ENCODE measurements at regions not wholly inside any gene's neighbourhood (a gene's known extent, or its start where the extent isn't known, plus 50 kb on each side); places are given as distances from the start of the nearest gene placed in this dataset.
"Not testable (repeated sequence)": the region's sequence is repeated elsewhere in the genome, so short reads cannot be mapped to it uniquely, and the experiment has no call there.

DNA sequence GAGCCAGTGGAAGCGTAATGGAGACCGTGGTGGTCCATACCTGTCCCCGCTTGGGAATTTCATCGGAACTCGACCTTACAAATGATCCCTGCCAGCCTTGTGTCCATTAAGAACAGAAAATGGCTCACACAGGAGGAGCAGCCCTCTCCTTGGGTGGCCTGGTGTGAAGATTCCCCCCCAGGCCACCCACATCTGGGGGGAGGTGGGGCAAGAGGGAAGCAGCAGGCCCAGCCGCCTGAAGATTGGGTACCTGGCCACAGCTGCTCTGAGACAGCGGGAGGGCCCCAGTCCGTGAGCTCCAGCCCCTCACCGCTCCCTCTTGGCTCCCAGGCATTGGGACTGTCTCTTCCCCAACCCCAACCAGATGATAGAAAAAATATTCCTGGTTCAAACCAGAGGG is 277.8 kb upstream of the FOXF1 start:
- no peaks in the 10 kb centered on the region for H3K4me1 ChIP-seq
- no peaks in the 10 kb centered on the region for H3K9me3 ChIP-seq
- no peak overlapping the region for H3K27ac ChIP-seq
- intact Hi-C loops (cut with DNase I; ENCODE audit: low total_unique reads) = no loop called here
- H3K4me3 ChIP-seq = no peak overlapping the region
- no peak for DNase-seq
- H3K27me3 ChIP-seq = peaks cover 0 to 47% of the 10 kb centered on the region in 2 donors
- TF ChIP-seq, protein P1, sequence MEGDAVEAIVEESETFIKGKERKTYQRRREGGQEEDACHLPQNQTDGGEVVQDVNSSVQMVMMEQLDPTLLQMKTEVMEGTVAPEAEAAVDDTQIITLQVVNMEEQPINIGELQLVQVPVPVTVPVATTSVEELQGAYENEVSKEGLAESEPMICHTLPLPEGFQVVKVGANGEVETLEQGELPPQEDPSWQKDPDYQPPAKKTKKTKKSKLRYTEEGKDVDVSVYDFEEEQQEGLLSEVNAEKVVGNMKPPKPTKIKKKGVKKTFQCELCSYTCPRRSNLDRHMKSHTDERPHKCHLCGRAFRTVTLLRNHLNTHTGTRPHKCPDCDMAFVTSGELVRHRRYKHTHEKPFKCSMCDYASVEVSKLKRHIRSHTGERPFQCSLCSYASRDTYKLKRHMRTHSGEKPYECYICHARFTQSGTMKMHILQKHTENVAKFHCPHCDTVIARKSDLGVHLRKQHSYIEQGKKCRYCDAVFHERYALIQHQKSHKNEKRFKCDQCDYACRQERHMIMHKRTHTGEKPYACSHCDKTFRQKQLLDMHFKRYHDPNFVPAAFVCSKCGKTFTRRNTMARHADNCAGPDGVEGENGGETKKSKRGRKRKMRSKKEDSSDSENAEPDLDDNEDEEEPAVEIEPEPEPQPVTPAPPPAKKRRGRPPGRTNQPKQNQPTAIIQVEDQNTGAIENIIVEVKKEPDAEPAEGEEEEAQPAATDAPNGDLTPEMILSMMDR (IDR thresholded peaks at IDR 0.05) = no peak
- no peaks in the 10 kb centered on the region for H3K36me3 ChIP-seq

DNA sequence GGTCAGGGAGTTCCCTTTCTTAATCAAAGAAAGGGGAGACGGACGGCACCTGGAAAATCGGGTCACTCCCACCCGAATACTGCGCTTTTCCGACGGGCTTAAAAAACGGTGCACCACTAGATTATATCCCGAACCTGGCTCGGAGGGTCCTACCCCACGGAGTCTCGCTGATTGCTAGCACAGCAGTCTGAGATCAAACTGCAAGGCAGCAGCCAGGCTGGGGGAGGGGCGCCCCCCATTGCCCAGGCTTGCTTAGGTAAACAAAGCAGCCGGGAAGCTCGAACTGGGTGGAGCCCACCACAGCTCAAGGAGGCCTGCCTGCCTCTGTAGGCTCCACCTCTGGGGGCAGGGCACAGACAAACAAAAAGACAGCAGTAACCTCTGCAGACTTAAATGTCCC is 276.8 kb upstream of the FOXF1 start:
- DNase-seq; intact Hi-C loops (cut with DNase I; ENCODE audit: low total_unique reads); H3K27ac ChIP-seq; H3K4me3 ChIP-seq; H3K36me3 ChIP-seq; H3K9me3 ChIP-seq; H3K4me1 ChIP-seq: not testable (repeated sequence)
- peaks cover 0 to 37% of the 10 kb centered on the region in 2 donors for H3K27me3 ChIP-seq

DNA sequence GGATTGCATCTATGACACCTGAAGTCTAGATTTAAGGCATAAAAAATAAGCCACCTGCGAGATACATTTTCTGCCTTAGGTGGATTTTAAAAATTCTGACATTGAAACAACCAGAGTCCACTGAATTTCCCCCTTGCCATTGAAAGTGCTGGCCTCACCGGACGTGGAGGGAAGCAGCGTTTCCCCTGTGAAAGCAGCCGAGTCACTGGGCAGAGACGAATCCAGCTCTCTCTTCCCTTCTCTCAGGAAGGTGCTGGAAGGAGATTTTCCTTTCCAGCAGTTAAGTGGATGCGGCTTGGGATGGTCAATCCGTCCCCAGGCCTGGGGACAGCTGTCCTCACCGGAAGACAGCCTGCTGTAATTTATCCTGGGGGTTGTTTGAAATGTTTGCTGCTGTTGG is 270.9 kb upstream of the FOXF1 start:
- no peak overlapping the region for H3K4me3 ChIP-seq
- no peaks in the 10 kb centered on the region for H3K4me1 ChIP-seq
- intact Hi-C loops (cut with DNase I; ENCODE audit: low total_unique reads) = no loop called here
- no peak overlapping the region for H3K27ac ChIP-seq
- TF ChIP-seq, protein P1 (IDR thresholded peaks at IDR 0.05) = no peak
- H3K27me3 ChIP-seq = peaks cover 0 to 32% of the 10 kb centered on the region in 2 donors
- DNase-seq = no peak
- H3K9me3 ChIP-seq = no peaks in the 10 kb centered on the region
- no peaks in the 10 kb centered on the region for H3K36me3 ChIP-seq

DNA sequence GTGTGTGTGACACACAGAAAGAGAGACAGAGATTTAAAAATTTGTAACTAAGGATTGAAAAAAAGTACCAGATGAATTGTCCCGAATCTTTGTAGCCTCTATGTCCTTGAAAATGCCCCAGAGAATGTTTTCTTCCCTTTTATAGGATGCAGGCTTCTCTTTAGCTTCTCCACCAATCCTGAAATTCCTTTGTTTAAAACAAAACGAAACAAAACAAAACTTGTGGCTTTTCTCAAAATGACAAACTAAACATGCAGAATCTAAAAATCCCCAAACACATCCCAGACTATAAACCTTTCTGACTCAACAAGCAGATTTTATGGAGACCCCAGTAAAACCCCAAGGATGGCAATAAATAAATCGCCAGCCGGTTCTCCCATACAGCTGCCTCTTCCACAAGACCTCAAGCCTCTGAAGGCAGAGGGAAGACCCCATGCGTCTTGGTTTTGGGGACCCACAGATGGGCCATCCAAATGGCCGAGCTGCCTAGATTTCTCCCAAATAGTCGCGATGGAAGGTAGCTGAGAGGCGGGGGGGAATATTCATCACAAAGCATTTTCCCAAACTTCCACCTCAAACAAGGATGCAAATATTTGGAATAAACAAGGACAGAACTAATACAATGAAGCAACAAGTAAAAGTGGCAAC is 269.5 kb upstream of the FOXF1 start:
- H3K4me3 ChIP-seq = no peak overlapping the region
- peaks cover 0 to 44% of the 10 kb centered on the region in 2 donors for H3K27me3 ChIP-seq
- intact Hi-C loops (cut with DNase I; ENCODE audit: low total_unique reads) = no loop called here
- DNase-seq = no peak
- H3K9me3 ChIP-seq = peaks cover 0 to 6% (median 0%) of the 10 kb centered on the region in 3 donors
- no peak overlapping the region for H3K27ac ChIP-seq
- no peaks in the 10 kb centered on the region for H3K4me1 ChIP-seq
- TF ChIP-seq, protein P1 (IDR thresholded peaks at IDR 0.05) = no peak
- no peaks in the 10 kb centered on the region for H3K36me3 ChIP-seq

DNA sequence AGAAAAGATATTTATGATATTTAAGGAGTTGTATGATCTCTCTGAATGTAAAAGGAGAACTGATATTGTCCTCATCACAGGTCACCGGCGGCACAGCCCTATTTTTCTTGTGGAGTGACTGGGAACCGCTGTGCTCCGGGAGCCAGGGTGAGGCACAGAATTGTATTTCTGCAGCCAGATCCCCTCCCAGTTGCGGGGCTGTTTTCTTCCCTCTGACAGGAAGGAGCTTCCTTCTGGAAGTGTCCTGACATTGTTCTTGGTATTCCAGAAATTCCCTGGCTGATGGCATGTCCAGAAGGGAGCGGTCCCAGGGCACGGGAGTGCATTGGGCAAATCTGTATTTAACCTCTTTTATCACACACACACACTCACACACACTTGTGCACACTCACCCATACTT is 268.6 kb upstream of the FOXF1 start:
- no peaks in the 10 kb centered on the region for H3K4me1 ChIP-seq
- H3K27me3 ChIP-seq = peaks cover 0 to 50% of the 10 kb centered on the region in 2 donors
- no peak for DNase-seq
- TF ChIP-seq, protein P1 (IDR thresholded peaks at IDR 0.05) = no peak
- peaks cover 0 to 6% (median 0%) of the 10 kb centered on the region in 3 donors for H3K9me3 ChIP-seq
- H3K36me3 ChIP-seq = no peaks in the 10 kb centered on the region
- intact Hi-C loops (cut with DNase I; ENCODE audit: low total_unique reads) = no loop called here
- H3K27ac ChIP-seq = no peak overlapping the region
- H3K4me3 ChIP-seq = no peak overlapping the region

GRCh38 chr16:86242244-86243122 is 267.8 kb upstream of the FOXF1 start:
- Histone ChIP-seq H3K9me3 (peaks cover 0 to 6% (median 0%) of the 10 kb centered on the region in 3 donors), H3K4me3 (no peak overlapping the region), H3K27ac (no peak overlapping the region), H3K4me1 (no peaks in the 10 kb centered on the region), H3K36me3 (no peaks in the 10 kb centered on the region), H3K27me3 (peaks cover 0 to 54% of the 10 kb centered on the region in 2 donors)
- TF ChIP-seq, protein P1 (IDR thresholded peaks at IDR 0.05) = no peak
- intact Hi-C loops (cut with DNase I; ENCODE audit: low total_unique reads) = no loop called here
- DNase-seq = no peak
